ENCODE measurements at regions not wholly inside any gene's neighbourhood (a gene's known extent, or its start where the extent isn't known, plus 50 kb on each side); places are given as distances from the start of the nearest gene placed in this dataset.

- no peak for DNase-seq (ENCODE audit: low read depth in 2 of 3, low spot score in 2 of 3)
Measured at GRCh38 chr10:3494838-3495230, 290.2 kb downstream of the KLF6 start.

- no peak for DNase-seq (ENCODE audit: low read depth in 2 of 3, low spot score in 2 of 3)
Measured at GRCh38 chr10:3494131-3494837, 290.7 kb downstream of the KLF6 start.

GRCh38 chr10:3493621-3494020, 291.4 kb downstream of the KLF6 start:
- no peak for DNase-seq (ENCODE audit: low read depth in 2 of 3, low spot score in 2 of 3)

GRCh38 chr10:3491571-3491970, 293.4 kb downstream of the KLF6 start:
- DNase-seq (ENCODE audit: low read depth in 2 of 3, low spot score in 2 of 3), result no peak

GRCh38 chr10:3487228-3487627, 297.8 kb downstream of the KLF6 start:
- no peak for DNase-seq (ENCODE audit: low read depth in 2 of 3, low spot score in 2 of 3)

GRCh38 chr10:3486346-3487065, 298.5 kb downstream of the KLF6 start:
- DNase-seq (ENCODE audit: low read depth in 2 of 3, low spot score in 2 of 3), result no peak

GRCh38 chr10:3485057-3485686, 299.8 kb downstream of the KLF6 start:
- peak in 2 of 3 donors; percentile 52 to 69 for DNase-seq (ENCODE audit: low read depth in 2 of 3, low spot score in 2 of 3)

- DNase-seq (ENCODE audit: low read depth in 2 of 3, low spot score in 2 of 3), result no peak
Measured at GRCh38 chr10:3484306-3485056, 300.5 kb downstream of the KLF6 start.

GRCh38 chr10:3482200-3482993, 302.6 kb downstream of the KLF6 start:
- DNase-seq (ENCODE audit: low read depth in 2 of 3, low spot score in 2 of 3), result peak in 2 of 3 donors; percentile 35 to 60

GRCh38 chr10:3481496-3481895, 303.5 kb downstream of the KLF6 start:
- no peak for DNase-seq (ENCODE audit: low read depth in 2 of 3, low spot score in 2 of 3)

GRCh38 chr10:3480990-3481315, 304.1 kb downstream of the KLF6 start:
- DNase-seq (ENCODE audit: low read depth in 2 of 3, low spot score in 2 of 3), result no peak

GRCh38 chr10:3480281-3480989, 304.6 kb downstream of the KLF6 start:
- DNase-seq (ENCODE audit: low read depth in 2 of 3, low spot score in 2 of 3), result no peak

GRCh38 chr10:3478632-3479240, 306.2 kb upstream of the PITRM1 start:
- DNase-seq (ENCODE audit: low read depth in 2 of 3, low spot score in 2 of 3), result no peak

GRCh38 chr10:3478153-3478552, 305.6 kb upstream of the PITRM1 start:
- DNase-seq (ENCODE audit: low read depth in 2 of 3, low spot score in 2 of 3), result no peak

- DNase-seq (ENCODE audit: low read depth in 2 of 3, low spot score in 2 of 3), result no peak
Measured at GRCh38 chr10:3477683-3478082, 305.1 kb upstream of the PITRM1 start.

GRCh38 chr10:3476640-3477448, 304.3 kb upstream of the PITRM1 start:
- DNase-seq (ENCODE audit: low read depth in 2 of 3, low spot score in 2 of 3), result no peak

GRCh38 chr10:3476186-3476585, 303.6 kb upstream of the PITRM1 start:
- DNase-seq (ENCODE audit: low read depth in 2 of 3, low spot score in 2 of 3), result no peak

GRCh38 chr10:3475367-3475766, 302.8 kb upstream of the PITRM1 start:
- DNase-seq (ENCODE audit: low read depth in 2 of 3, low spot score in 2 of 3), result no peak

GRCh38 chr10:3474266-3474665, 301.7 kb upstream of the PITRM1 start:
- no peak for DNase-seq (ENCODE audit: low read depth in 2 of 3, low spot score in 2 of 3)
